ENCODE measurements at regions not wholly inside any gene's neighbourhood (a gene's known extent, or its start where the extent isn't known, plus 50 kb on each side); places are given as distances from the start of the nearest gene placed in this dataset.

- peaks cover 3% of the 10 kb centered on the region; the same call in 1 of the 2 replicates for H3K27me3 Mint-ChIP-seq (ENCODE audit: low read depth)
- H2BK20ac ChIP-seq (ENCODE audit: low read depth, low read length, poor library complexity, severe bottlenecking), result no peak overlapping the region
- H3K79me1 ChIP-seq (ENCODE audit: insufficient read depth, low read depth, low read length, poor library complexity, severe bottlenecking), result no peaks in the 10 kb centered on the region
- H2AFZ ChIP-seq (ENCODE audit: low read length), result no peak overlapping the region
- H3K9me3 Mint-ChIP-seq, result no peaks in the 10 kb centered on the region; a peak in 1 of 5 replicates
- no peak overlapping the region for H2BK120ac ChIP-seq (ENCODE audit: low read depth, low read length, poor library complexity, severe bottlenecking)
- no peak overlapping the region for H3K18ac ChIP-seq (ENCODE audit: insufficient read length, low read depth, low read length)
- H3K27me3 ChIP-seq (ENCODE audit: insufficient read depth, low read length), result no peaks in the 10 kb centered on the region
- no peak overlapping the region for H2BK12ac ChIP-seq (ENCODE audit: insufficient read length, low read depth, low read length)
- no peak overlapping the region for H2BK15ac ChIP-seq (ENCODE audit: low read depth, low read length)
- no peak overlapping the region for H4K91ac ChIP-seq (ENCODE audit: insufficient read length, low read depth, low read length)
- no peaks in the 10 kb centered on the region for H3K9me3 ChIP-seq (ENCODE audit: control insufficient read depth, low read depth, low read length)
- H3K27ac ChIP-seq (ENCODE audit: insufficient read length, low read depth, low read length), result no peak overlapping the region
- peaks cover 0 to 5% (median 0%) of the 10 kb centered on the region in 3 experiments; a peak in 2 of 7 replicates for H3K36me3 Mint-ChIP-seq (ENCODE audit: insufficient read depth in 1 of 3, low read depth in 3 of 3)
- H2BK5ac ChIP-seq (ENCODE audit: insufficient read length, low read length), result no peak overlapping the region
- no peak overlapping the region for H3K23ac ChIP-seq (ENCODE audit: insufficient read length, low read depth, low read length)
- no peaks in the 10 kb centered on the region for H3K4me1 ChIP-seq (ENCODE audit: insufficient read depth, low read length)
- no peak overlapping the region for H2AK5ac ChIP-seq (ENCODE audit: insufficient read length, low read length)
- no peak overlapping the region for H3K56ac ChIP-seq (ENCODE audit: insufficient read length, low read depth, low read length)
- H4K20me1 ChIP-seq (ENCODE audit: control insufficient read depth, insufficient read depth, insufficient read length), result no peaks in the 10 kb centered on the region
- no peak for DNase-seq
- no peaks in the 10 kb centered on the region for H3K79me2 ChIP-seq (ENCODE audit: insufficient read depth, low read length)
- H3K4me3 Mint-ChIP-seq, result no peak overlapping the region
- TF ChIP-seq CTCF (conservative IDR thresholded peaks at IDR 0.05), result no peak
- H3K4me1 Mint-ChIP-seq, result no peaks in the 10 kb centered on the region
- H3T11ph ChIP-seq (ENCODE audit: low read length), result no peak overlapping the region
- no peak overlapping the region for H3K14ac ChIP-seq (ENCODE audit: insufficient read depth, low read length)
- H3K9ac ChIP-seq (ENCODE audit: extremely low read depth, insufficient read length, low read length), result no peak overlapping the region
- no peak overlapping the region for H3K4ac ChIP-seq (ENCODE audit: low read depth, low read length)
- no peaks in the 10 kb centered on the region for H3K23me2 ChIP-seq (ENCODE audit: insufficient read length, low read depth, low read length, poor library complexity, severe bottlenecking)
- H4K5ac ChIP-seq (ENCODE audit: insufficient read length, low read depth, low read length), result no peak overlapping the region
- H3K27ac Mint-ChIP-seq, result no peak overlapping the region
- H4K8ac ChIP-seq (replicated peaks; ENCODE audit: insufficient read length, low read depth, low read length), result no peak overlapping the region
- H3K4me2 ChIP-seq (ENCODE audit: insufficient read depth, insufficient read length, low read length), result no peak overlapping the region
Observed at GRCh38 chr9:106766616-106767015, 96.3 kb upstream of the ZNF462 start.

Data from H9 (cell line).